ENCODE measurements at regions not wholly inside any gene's neighbourhood (a gene's known extent, or its start where the extent isn't known, plus 50 kb on each side); places are given as distances from the start of the nearest gene placed in this dataset.

DNA sequence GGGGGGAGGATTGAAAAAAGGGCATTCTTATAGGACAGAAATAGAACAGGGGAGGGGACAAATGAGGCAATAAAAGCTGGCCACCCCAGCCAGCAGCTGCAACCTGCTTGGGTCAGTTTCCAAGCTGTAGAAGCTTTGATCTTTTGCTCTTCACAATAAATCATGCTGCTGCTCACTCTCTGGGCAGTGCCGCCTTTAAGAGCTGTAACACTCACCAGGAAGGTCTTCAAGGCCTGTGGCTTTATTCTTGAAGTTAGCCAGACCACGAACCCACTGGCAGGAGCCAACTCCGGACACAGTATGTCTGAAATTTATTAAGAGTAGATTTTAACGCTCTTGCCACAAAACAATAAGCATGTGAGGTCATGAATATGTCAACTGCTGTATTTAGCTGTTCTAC lies 649.9 kb upstream of the RAB6C start:
- BruUV-seq (replicated peaks), result no TSS peak
- ChIA-PET CTCF (no interaction called here), POLR2A (no interaction called here)
- Histone ChIP-seq H4K20me1 (replicated peaks; ENCODE audit: control insufficient read depth, extremely low read depth, insufficient read depth, low read length) (no peaks in the 10 kb centered on the region), H3K4me2 (ENCODE audit: insufficient read depth, low read length) (no peak overlapping the region), H3K79me2 (ENCODE audit: control insufficient read depth, insufficient read depth, low read length) (no peaks in the 10 kb centered on the region), H3K4me3 (replicated peaks in 1 of 3; ENCODE audit: insufficient read depth in 1 of 3, low read depth in 1 of 3, low read length in 3 of 3) (no peak overlapping the region), H3K9ac (replicated peaks; ENCODE audit: extremely low read depth, insufficient read depth, low read length) (no peak overlapping the region), H3K36me3 (ENCODE audit: control insufficient read depth in 2 of 2, extremely low read depth in 1 of 2, insufficient read depth in 2 of 2, low read length in 2 of 2) (no peaks in the 10 kb centered on the region), H3K27me3 (ENCODE audit: control insufficient read depth in 2 of 2, insufficient read depth in 2 of 2, low read length in 2 of 2) (no peaks in the 10 kb centered on the region), H3K27ac (ENCODE audit: insufficient read depth, low read depth, low read length) (no peak overlapping the region), H2AFZ (ENCODE audit: low read depth, low read length) (no peak overlapping the region), H3K4me1 (ENCODE audit: control insufficient read depth, extremely low read depth, insufficient read depth, low read length) (no peaks in the 10 kb centered on the region), H3K9me1 (replicated peaks; ENCODE audit: control insufficient read depth, extremely low read depth, insufficient read depth, low read length) (no peaks in the 10 kb centered on the region), H3K9me3 (replicated peaks; ENCODE audit: control insufficient read depth, insufficient read depth, low read length) (peaks cover 12% of the 10 kb centered on the region)
- TF ChIP-seq JUN (IDR thresholded peaks at IDR 0.05; ENCODE audit: borderline replicate concordance, insufficient read depth, insufficient read length, low read depth) (no peak), GATA2 (IDR thresholded peaks at IDR 0.05; ENCODE audit: insufficient read depth, insufficient read length, low read depth, low read length) (no peak), EZH2 (IDR thresholded peaks at IDR 0.05; ENCODE audit: borderline replicate concordance, low read depth, low read length, severe bottlenecking) (no peak), POLR2AphosphoS5 (IDR thresholded peaks at IDR 0.05; ENCODE audit: insufficient read depth, low read depth, low read length) (no peak), POLR2A (IDR thresholded peaks at IDR 0.05; ENCODE audit: low read depth, low read length) (no peak), FOS (IDR thresholded peaks at IDR 0.05; ENCODE audit: borderline replicate concordance, insufficient read depth, low read length) (no peak), MYC (IDR thresholded peaks at IDR 0.05; ENCODE audit: low read depth, low read length) (no peak)
- TF ChIP-seq, protein P1, sequence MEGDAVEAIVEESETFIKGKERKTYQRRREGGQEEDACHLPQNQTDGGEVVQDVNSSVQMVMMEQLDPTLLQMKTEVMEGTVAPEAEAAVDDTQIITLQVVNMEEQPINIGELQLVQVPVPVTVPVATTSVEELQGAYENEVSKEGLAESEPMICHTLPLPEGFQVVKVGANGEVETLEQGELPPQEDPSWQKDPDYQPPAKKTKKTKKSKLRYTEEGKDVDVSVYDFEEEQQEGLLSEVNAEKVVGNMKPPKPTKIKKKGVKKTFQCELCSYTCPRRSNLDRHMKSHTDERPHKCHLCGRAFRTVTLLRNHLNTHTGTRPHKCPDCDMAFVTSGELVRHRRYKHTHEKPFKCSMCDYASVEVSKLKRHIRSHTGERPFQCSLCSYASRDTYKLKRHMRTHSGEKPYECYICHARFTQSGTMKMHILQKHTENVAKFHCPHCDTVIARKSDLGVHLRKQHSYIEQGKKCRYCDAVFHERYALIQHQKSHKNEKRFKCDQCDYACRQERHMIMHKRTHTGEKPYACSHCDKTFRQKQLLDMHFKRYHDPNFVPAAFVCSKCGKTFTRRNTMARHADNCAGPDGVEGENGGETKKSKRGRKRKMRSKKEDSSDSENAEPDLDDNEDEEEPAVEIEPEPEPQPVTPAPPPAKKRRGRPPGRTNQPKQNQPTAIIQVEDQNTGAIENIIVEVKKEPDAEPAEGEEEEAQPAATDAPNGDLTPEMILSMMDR (IDR thresholded peaks at IDR 0.05; ENCODE audit: extremely low read depth in 1 of 2, insufficient read depth in 1 of 2, low read depth in 1 of 2, low read length in 2 of 2), result no peak
- TF ChIP-seq, protein P2, sequence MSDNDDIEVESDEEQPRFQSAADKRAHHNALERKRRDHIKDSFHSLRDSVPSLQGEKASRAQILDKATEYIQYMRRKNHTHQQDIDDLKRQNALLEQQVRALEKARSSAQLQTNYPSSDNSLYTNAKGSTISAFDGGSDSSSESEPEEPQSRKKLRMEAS (IDR thresholded peaks at IDR 0.05; ENCODE audit: insufficient read depth, insufficient read length), result no peak
- intact Hi-C loops (cut with micrococcal nuclease) (no loop called here), dilution Hi-C loops (cut with MboI; ENCODE audit: extremely low pct_ligation_motif_present, low sequenced_read_pairs) (no loop called here)
- no peak for FAIRE-seq
- DNase-seq (ENCODE audit: low read depth, low spot score), result no peak
